HG03045 (cell line): ENCODE measurements at regions not wholly inside any gene's neighbourhood (a gene's known extent, or its start where the extent isn't known, plus 50 kb on each side); places are given as distances from the start of the nearest gene placed in this dataset.
"Not testable (repeated sequence)": the region's sequence is repeated elsewhere in the genome, so short reads cannot be mapped to it uniquely, and the experiment has no call there.

ENCODE experiments used
- ATAC-seq: cut with Tn5 transposase; IDR thresholded peaks from one replicate; pipeline ENCODE4 v1.9.1; 2021; ENCODE audit warnings: mild to moderate bottlenecking, moderate library complexity; ENCODE audit not compliant: unreplicated experiment

DNA sequence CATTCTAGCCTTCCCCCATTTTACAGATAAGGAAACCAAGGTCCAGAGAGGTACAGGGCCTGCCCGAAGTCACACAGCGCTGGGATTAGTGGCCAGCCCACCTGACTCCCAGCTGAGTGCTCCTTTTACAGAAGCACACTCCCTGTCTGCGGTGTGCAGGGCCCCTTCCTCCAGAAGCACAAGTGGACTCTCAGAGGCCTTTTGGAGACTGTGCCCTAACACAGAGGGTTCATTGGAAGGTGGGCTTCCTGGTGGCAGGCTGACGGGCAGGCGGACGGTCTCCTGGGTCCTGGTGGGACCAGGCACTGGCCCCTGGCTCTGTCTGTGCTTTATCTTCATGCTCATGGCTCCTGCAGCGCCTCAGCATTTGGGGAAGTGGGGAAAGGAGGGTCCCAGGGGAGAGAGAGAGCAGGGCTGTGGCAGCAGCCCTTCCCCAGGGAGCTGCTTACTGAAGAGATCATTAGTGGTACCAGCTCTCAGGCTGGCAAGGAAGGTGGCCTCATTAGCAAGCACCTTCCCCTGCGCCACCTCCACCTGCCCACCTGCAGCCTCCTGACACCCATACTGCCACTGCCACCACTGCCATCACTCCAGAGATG lies 83.1 kb upstream of the GOLGA6L4 start:
- ATAC-seq = not testable (repeated sequence)

DNA sequence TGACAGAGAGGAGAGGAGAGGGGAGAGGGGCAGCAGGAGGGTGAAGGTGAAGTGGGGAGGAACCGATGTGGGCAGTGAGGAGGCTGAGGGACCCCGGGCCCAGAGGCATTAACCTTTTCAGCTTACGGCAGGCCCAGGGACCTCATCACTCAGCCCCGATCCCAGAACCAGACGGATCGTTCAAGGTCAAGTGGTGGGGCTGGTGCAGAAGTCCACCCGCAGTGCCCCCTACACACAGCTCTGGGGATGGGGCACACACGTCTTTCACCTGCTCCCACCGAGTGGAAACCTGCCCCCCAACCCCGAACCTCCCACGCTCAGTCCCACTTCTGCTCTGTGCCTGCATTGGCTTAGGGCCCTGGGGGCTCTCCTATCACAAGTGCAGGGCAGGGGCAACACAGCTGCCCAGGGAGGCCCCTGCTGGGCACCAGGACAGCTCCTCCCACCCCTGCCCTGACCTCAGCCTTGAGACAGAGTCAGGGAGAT lies 81.9 kb upstream of the GOLGA6L4 start:
- ATAC-seq = not testable (repeated sequence)

- ATAC-seq = not testable (repeated sequence)
These were observed 81.3 kb upstream of the GOLGA6L4 start for GRCh38 chr15:84154314-84154713.

GRCh38 chr15:84154787-84155186 lies 80.8 kb upstream of the GOLGA6L4 start:
- not testable (repeated sequence) for ATAC-seq

GRCh38 chr15:84155792-84156587 lies 79.6 kb upstream of the GOLGA6L4 start:
- not testable (repeated sequence) for ATAC-seq

GRCh38 chr15:84156588-84156840 lies 79.1 kb upstream of the GOLGA6L4 start:
- ATAC-seq = not testable (repeated sequence)

GRCh38 chr15:84157056-84157632 lies 78.4 kb upstream of the GOLGA6L4 start:
- not testable (repeated sequence) for ATAC-seq

DNA sequence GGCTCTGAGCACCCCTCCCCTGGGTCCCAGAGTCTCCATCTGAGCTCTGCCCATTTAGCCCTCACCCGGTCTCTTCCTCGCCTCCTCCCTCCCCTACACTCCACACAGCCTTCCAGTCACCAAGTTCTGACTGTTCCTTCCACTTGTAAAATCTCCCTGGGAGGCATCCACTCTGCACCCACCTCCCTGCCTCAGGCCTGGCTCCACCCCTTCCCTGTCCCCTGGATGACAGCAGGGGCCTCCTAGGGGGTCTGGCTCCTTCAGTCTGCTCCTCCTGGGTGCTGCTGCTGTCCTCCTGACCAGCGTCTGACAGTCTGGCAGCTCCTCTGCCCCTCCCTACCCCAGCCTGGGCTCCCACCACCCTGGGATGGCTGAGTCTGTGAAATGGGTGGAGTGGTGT lies 77.7 kb upstream of the GOLGA6L4 start:
- ATAC-seq = not testable (repeated sequence)

- not testable (repeated sequence) for ATAC-seq
These were observed 76.0 kb upstream of the GOLGA6L4 start for GRCh38 chr15:84159346-84160269.

DNA sequence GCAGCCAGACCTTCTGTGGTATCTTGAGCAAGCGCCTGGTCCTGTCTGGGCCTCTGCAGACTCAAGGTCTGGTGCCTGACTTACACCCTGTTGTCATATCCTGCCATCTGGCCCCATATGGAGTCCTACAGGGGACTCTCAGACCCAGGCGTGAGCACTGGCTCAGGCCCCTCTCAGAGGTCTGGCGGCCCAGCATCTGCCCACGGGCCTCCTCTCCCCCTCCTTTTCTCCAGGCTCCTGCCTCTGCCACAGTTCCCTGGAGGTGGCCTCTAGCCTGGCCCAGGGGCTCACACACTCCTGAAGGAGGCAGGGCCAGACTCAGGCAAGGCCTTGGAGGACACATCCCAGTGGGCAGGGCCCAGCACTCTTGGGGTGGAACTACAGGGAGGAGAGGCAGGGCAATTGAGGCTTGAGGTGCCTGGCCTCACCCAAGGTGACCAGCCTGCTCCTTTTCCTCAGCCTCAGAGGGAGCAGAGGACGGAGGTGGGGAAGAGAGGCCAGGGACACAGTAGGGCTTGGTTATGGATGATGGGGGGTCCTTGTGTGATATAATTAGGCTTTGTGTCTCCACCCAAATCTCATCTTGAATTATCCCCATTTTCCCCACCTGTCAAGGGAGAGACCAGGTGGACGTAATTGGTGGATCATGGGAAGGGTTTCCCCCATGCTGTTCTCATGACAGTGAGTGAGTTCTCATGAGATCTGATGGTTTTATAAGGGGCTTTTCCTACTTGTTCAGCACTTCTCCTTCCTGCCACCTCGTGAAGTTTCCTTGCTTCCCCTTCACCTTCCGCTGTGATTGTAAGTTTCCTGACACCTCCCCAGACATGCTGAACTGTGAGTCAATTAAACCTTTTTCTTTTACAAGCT lies 70.9 kb upstream of the GOLGA6L4 start:
- not testable (repeated sequence) for ATAC-seq

GRCh38 chr15:84170029-84170428 lies 65.5 kb upstream of the GOLGA6L4 start:
- ATAC-seq = not testable (repeated sequence)

GRCh38 chr15:84173231-84173610 lies 62.4 kb upstream of the GOLGA6L4 start:
- ATAC-seq = not testable (repeated sequence)
